H9 (cell line): ENCODE measurements at regions not wholly inside any gene's neighbourhood (a gene's known extent, or its start where the extent isn't known, plus 50 kb on each side); places are given as distances from the start of the nearest gene placed in this dataset.

Experiments
- DNase-seq: peaks from one replicate; pipeline ENCODE4 v3.0.0-alpha.2; 2017
- H2AFZ ChIP-seq: one replicate; pipeline ENCODE4 v1.6.1; 2013; ENCODE audit warnings: mild to moderate bottlenecking, low read length, control low read depth, moderate library complexity
- H2AK5ac ChIP-seq: 2 replicates; pipeline ENCODE4 v1.6.1; 2013; ENCODE audit warnings: low read length, control low read depth, mixed read lengths; ENCODE audit not compliant: insufficient read length
- H2BK120ac ChIP-seq: one replicate; pipeline ENCODE4 v1.6.1; 2013; ENCODE audit warnings: low read depth, mild to moderate bottlenecking, low read length, control low read depth, inconsistent platforms; ENCODE audit not compliant: poor library complexity, severe bottlenecking
- H2BK12ac ChIP-seq: 2 replicates; pipeline ENCODE4 v1.6.1; 2013; ENCODE audit warnings: low read length, control low read depth, mixed read lengths, low read depth; ENCODE audit not compliant: insufficient read length
- H2BK15ac ChIP-seq: 2 replicates; pipeline ENCODE4 v1.6.1; 2013; ENCODE audit warnings: low read depth, low read length, control low read depth
- H2BK20ac ChIP-seq: one replicate; pipeline ENCODE4 v1.6.1; 2013; ENCODE audit warnings: low read depth, mild to moderate bottlenecking, low read length, control low read depth, inconsistent platforms; ENCODE audit not compliant: poor library complexity, severe bottlenecking
- H2BK5ac ChIP-seq: 2 replicates; pipeline ENCODE4 v1.6.1; 2013; ENCODE audit warnings: low read length, control low read depth, mixed read lengths; ENCODE audit not compliant: insufficient read length
- H3K14ac ChIP-seq: 2 replicates; pipeline ENCODE4 v1.6.1; 2013; ENCODE audit warnings: low read length, control low read depth; ENCODE audit not compliant: insufficient read depth
- H3K18ac ChIP-seq: 2 replicates; pipeline ENCODE4 v1.6.1; 2013; ENCODE audit warnings: low read depth, mild to moderate bottlenecking, mixed read lengths, low read length, control low read depth; ENCODE audit not compliant: insufficient read length
- H3K23ac ChIP-seq: 2 replicates; pipeline ENCODE4 v1.6.1; 2013; ENCODE audit warnings: low read length, control low read depth, mixed read lengths, low read depth; ENCODE audit not compliant: insufficient read length
- H3K23me2 ChIP-seq: 2 replicates; pipeline ENCODE4 v1.6.1; 2013; ENCODE audit warnings: low read depth, mild to moderate bottlenecking, mixed read lengths, low read length, control low read depth; ENCODE audit not compliant: insufficient read length, poor library complexity, severe bottlenecking
- H3K27ac ChIP-seq: 2 replicates; pipeline ENCODE4 v1.5.1; 2013; ENCODE audit warnings: low read length, control low read depth, mixed read lengths, low read depth; ENCODE audit not compliant: insufficient read length
- H3K27me3 ChIP-seq: 2 replicates; pipeline ENCODE4 v1.6.1; 2013; ENCODE audit warnings: low read length, control low read depth, inconsistent platforms; ENCODE audit not compliant: insufficient read depth
- H3K4ac ChIP-seq: 2 replicates; pipeline ENCODE4 v1.6.1; 2013; ENCODE audit warnings: low read depth, mild to moderate bottlenecking, control low read depth, inconsistent platforms, low read length, moderate library complexity
- H3K4me1 ChIP-seq: 2 replicates; pipeline ENCODE4 v1.6.1; 2013; ENCODE audit warnings: low read length, control low read depth, inconsistent platforms; ENCODE audit not compliant: insufficient read depth
- H3K4me2 ChIP-seq: 2 replicates; pipeline ENCODE4 v1.6.1; 2013; ENCODE audit warnings: low read length, control low read depth, mixed read lengths; ENCODE audit not compliant: insufficient read length, insufficient read depth
- H3K56ac ChIP-seq: 2 replicates; pipeline ENCODE4 v1.6.1; 2013; ENCODE audit warnings: low read depth, mild to moderate bottlenecking, mixed read lengths, low read length, control low read depth; ENCODE audit not compliant: insufficient read length
- H3K79me1 ChIP-seq: 2 replicates; pipeline ENCODE4 v1.6.1; 2013; ENCODE audit warnings: low read depth, mild to moderate bottlenecking, moderate library complexity, low read length, control low read depth, inconsistent platforms; ENCODE audit not compliant: insufficient read depth, poor library complexity, severe bottlenecking
- H3K79me2 ChIP-seq: 2 replicates; pipeline ENCODE4 v1.6.1; 2013; ENCODE audit warnings: low read length, control low read depth, inconsistent platforms; ENCODE audit not compliant: insufficient read depth
- H3K9ac ChIP-seq: 2 replicates; pipeline ENCODE4 v1.6.1; 2013; ENCODE audit warnings: low read length, control low read depth, mixed read lengths; ENCODE audit not compliant: insufficient read length; ENCODE audit errors: extremely low read depth
- H3K9me3 ChIP-seq: one replicate; pipeline ENCODE4 v1.6.1; 2013; ENCODE audit warnings: low read depth, low read length, inconsistent platforms; ENCODE audit not compliant: control insufficient read depth
- H3T11ph ChIP-seq: one replicate; pipeline ENCODE4 v1.6.1; 2013; ENCODE audit warnings: mild to moderate bottlenecking, low read length, control low read depth, inconsistent platforms
- H4K20me1 ChIP-seq: one replicate; pipeline ENCODE4 v1.6.1; 2013; ENCODE audit not compliant: control insufficient read depth, insufficient read length, insufficient read depth
- H4K5ac ChIP-seq: 2 replicates; pipeline ENCODE4 v1.6.1; 2013; ENCODE audit warnings: low read depth, mild to moderate bottlenecking, mixed read lengths, low read length, control low read depth; ENCODE audit not compliant: insufficient read length
- H4K8ac ChIP-seq: replicated peaks from 2 replicates; pipeline ENCODE4 v1.6.1; 2013; ENCODE audit warnings: low read length, control low read depth, mixed read lengths, low read depth; ENCODE audit not compliant: insufficient read length
- H4K91ac ChIP-seq: 2 replicates; pipeline ENCODE4 v1.6.1; 2013; ENCODE audit warnings: low read depth, mild to moderate bottlenecking, moderate library complexity, mixed read lengths, low read length, control low read depth; ENCODE audit not compliant: insufficient read length
- H3K27ac Mint-ChIP-seq, 3 experiments: 2 replicates in 2 of 3; 3 replicates in 1 of 3; pipeline ENCODE4 v1.8.0; 2020 to 2021; ENCODE audit warnings: mixed read lengths in 3 of 3, mild to moderate bottlenecking in 1 of 3, moderate library complexity in 1 of 3
- H3K27me3 Mint-ChIP-seq: 2 replicates; pipeline ENCODE4 v1.8.0; 2021; ENCODE audit warnings: low read depth, mild to moderate bottlenecking, moderate library complexity, mixed read lengths
- H3K36me3 Mint-ChIP-seq, 3 experiments: 2 replicates in 2 of 3; 3 replicates in 1 of 3; pipeline ENCODE4 v1.8.0; 2020 to 2021; ENCODE audit warnings: low read depth in 3 of 3, mixed read lengths in 3 of 3; ENCODE audit not compliant: insufficient read depth in 1 of 3
- H3K4me1 Mint-ChIP-seq, 2 experiments: 2 replicates each; pipeline ENCODE4 v1.8.0; 2020; ENCODE audit warnings: mixed read lengths in 2 of 2
- H3K4me3 Mint-ChIP-seq, 2 experiments: 2 replicates in 1 of 2; 3 replicates in 1 of 2; pipeline ENCODE4 v1.8.0; 2020 to 2021; ENCODE audit warnings: mild to moderate bottlenecking in 2 of 2, mixed read lengths in 2 of 2, moderate library complexity in 1 of 2
- H3K9me3 Mint-ChIP-seq, 2 experiments: 2 replicates in 1 of 2; 3 replicates in 1 of 2; pipeline ENCODE4 v1.8.0; 2020; ENCODE audit warnings: mild to moderate bottlenecking in 2 of 2, mixed read lengths in 2 of 2, moderate library complexity in 1 of 2
- CTCF ChIP-seq: fragments of 200-600 bp; sonication (generic); conservative IDR thresholded peaks from 3 replicates; pipeline ENCODE4 v1.8.0; 2021; ENCODE audit warnings: antibody characterized with exemption, mild to moderate bottlenecking
- WGBS: extraction: QIAGEN DNeasy Blood & Tissue Kit; methylation state at CpG from one replicate; pipeline ENCODE4 v1.1.7; 2013; ENCODE audit warnings: missing lambda C conversion rate, low lambda C conversion rate, mixed read lengths; ENCODE audit not compliant: insufficient read length; ENCODE audit errors: extremely low coverage; 5-methylcytosine and 5-hydroxymethylcytosine counted together

GRCh38 chr5:34516166-34516565 lies 140.0 kb upstream of the RAI14 start:
- H2BK5ac ChIP-seq: no peak overlapping the region
- H2AK5ac ChIP-seq: no peak overlapping the region
- H2BK20ac ChIP-seq: no peak overlapping the region
- no CpG with 5 or more reads among the region's 1 CpG for WGBS
- no peaks in the 10 kb centered on the region for H3K23me2 ChIP-seq
- no peak overlapping the region for H3T11ph ChIP-seq
- no peak overlapping the region for H3K14ac ChIP-seq
- no peak overlapping the region for H3K4me3 Mint-ChIP-seq
- H3K4me2 ChIP-seq: no peak overlapping the region
- H4K5ac ChIP-seq: no peak overlapping the region
- no peak overlapping the region for H3K27ac ChIP-seq
- no peaks in the 10 kb centered on the region for H3K36me3 Mint-ChIP-seq
- no peaks in the 10 kb centered on the region for H3K27me3 Mint-ChIP-seq
- DNase-seq: no peak
- 0 out of 2 replicates have a peak, but pooled peaks cover 4% of the 10 kb centered on the region for H3K4me1 ChIP-seq
- no peaks in the 10 kb centered on the region for H3K9me3 Mint-ChIP-seq
- no peaks in the 10 kb centered on the region for H3K9me3 ChIP-seq
- H3K23ac ChIP-seq: no peak overlapping the region
- H3K27ac Mint-ChIP-seq: no peak overlapping the region
- no peak overlapping the region for H3K9ac ChIP-seq
- no peaks in the 10 kb centered on the region for H4K20me1 ChIP-seq
- H2AFZ ChIP-seq: no peak overlapping the region
- H4K8ac ChIP-seq: no peak overlapping the region
- TF ChIP-seq CTCF: no peak
- H3K4me1 Mint-ChIP-seq: peaks cover 5 to 6% of the 10 kb centered on the region in 2 experiments; a peak in 3 of 4 replicates
- no peak overlapping the region for H4K91ac ChIP-seq
- H3K27me3 ChIP-seq: no peaks in the 10 kb centered on the region
- no peak overlapping the region for H2BK120ac ChIP-seq
- H3K4ac ChIP-seq: no peak overlapping the region
- no peaks in the 10 kb centered on the region for H3K79me2 ChIP-seq
- H3K18ac ChIP-seq: no peak overlapping the region
- no peak overlapping the region for H2BK15ac ChIP-seq
- no peak overlapping the region for H2BK12ac ChIP-seq
- H3K79me1 ChIP-seq: no peaks in the 10 kb centered on the region
- H3K56ac ChIP-seq: no peak overlapping the region
